ENCODE measurements at regions not wholly inside any gene's neighbourhood (a gene's known extent, or its start where the extent isn't known, plus 50 kb on each side); places are given as distances from the start of the nearest gene placed in this dataset.

GRCh38 chr21:35831230-35831629, 229.1 kb downstream of the SETD4 start:
- no peak for TF ChIP-seq CTCF (IDR thresholded peaks at IDR 0.05; ENCODE audit: low read depth, low read length, poor library complexity, severe bottlenecking)
- no peak for TF ChIP-seq EZH2phosphoT487 (IDR thresholded peaks at IDR 0.05; ENCODE audit: borderline replicate concordance, low read length)

Data from DOHH2 (cell line).